Vagina (tissue), 2 donors: ENCODE measurements at regions not wholly inside any gene's neighbourhood (a gene's known extent, or its start where the extent isn't known, plus 50 kb on each side); places are given as distances from the start of the nearest gene placed in this dataset.

Experiments used
- DNase-seq, 2 donors: peaks; one replicate each; pipeline ENCODE4 v3.0.0-alpha.2; 2017; ENCODE audit errors: extremely low spot score in 2 of 2
- H3K27ac ChIP-seq: fragments of 200-600 bp; sonication (generic); one replicate; pipeline ENCODE4 v1.5.1; 2019
- H3K27me3 ChIP-seq: fragments of 200-600 bp; sonication (generic); one replicate; pipeline ENCODE4 v1.5.1; 2019
- H3K36me3 ChIP-seq, 2 donors: fragments of 200-600 bp; sonication (generic); one replicate each; pipeline ENCODE4 v1.5.1; 2017 to 2019
- H3K4me1 ChIP-seq: fragments of 200-600 bp; sonication (generic); one replicate; pipeline ENCODE4 v1.5.1; 2019
- H3K4me3 ChIP-seq, 2 donors: fragments of 200-600 bp; sonication (generic); 1 replicate in 1 of 2; 2 replicates in 1 of 2; pipeline ENCODE4 v1.5.1; 2016 to 2019
- H3K9me3 ChIP-seq: fragments of 200-600 bp; sonication (generic); one replicate; pipeline ENCODE4 v1.5.1; 2019
- CTCF ChIP-seq, 3 experiments: fragments of 450-650 bp in 2 of 3; fragments of 200-600 bp in 1 of 3; sonication (generic) in 1 of 3; IDR thresholded peaks; one replicate each; pipeline ENCODE4 v1.5.1; 2017 to 2019; ENCODE audit warnings: antibody characterized with exemption in 3 of 3, mild to moderate bottlenecking in 2 of 3, moderate library complexity in 2 of 3
- POLR2A ChIP-seq, 2 donors: fragments of 450-650 bp; IDR thresholded peaks; one replicate each; pipeline ENCODE4 v1.6.1; 2017; ENCODE audit warnings: antibody characterized with exemption in 2 of 2, mild to moderate bottlenecking in 2 of 2, moderate library complexity in 2 of 2
- POLR2AphosphoS5 ChIP-seq, 2 donors: sonication (generic); formaldehyde crosslinking; IDR thresholded peaks; one replicate each; pipeline ENCODE4 v1.9.0; 2017; ENCODE audit warnings: antibody characterized with exemption in 2 of 2, mild to moderate bottlenecking in 2 of 2, low read depth in 1 of 2; ENCODE audit not compliant: insufficient read depth in 1 of 2
- intact Hi-C: fragments of 100-400 bp; cut with DNase I; formaldehyde crosslinking; loops from one replicate; pipeline ENCODE4 v1.15.1; 2023

GRCh38 chr7:57348646-57349269 lies 101.2 kb upstream of the ZNF716 start:
- TF ChIP-seq POLR2AphosphoS5 (IDR thresholded peaks at IDR 0.05; ENCODE audit: insufficient read depth in 1 of 2, low read depth in 1 of 2) (no peak), POLR2A (IDR thresholded peaks at IDR 0.05) (no peak), CTCF (IDR thresholded peaks at IDR 0.05) (no peak)
- Histone ChIP-seq H3K9me3 (no peaks in the 10 kb centered on the region), H3K36me3 (no peaks in the 10 kb centered on the region), H3K27me3 (no peaks in the 10 kb centered on the region), H3K27ac (no peak overlapping the region), H3K4me1 (no peaks in the 10 kb centered on the region), H3K4me3 (no peak overlapping the region)
- intact Hi-C loops, result loop anchor here (10.0 kb wide), 1 partner anchor 84 kb away; no protein-coding TSS in a partner anchor
- DNase-seq, result no peak

- Histone ChIP-seq H3K9me3 (no peaks in the 10 kb centered on the region), H3K27me3 (no peaks in the 10 kb centered on the region), H3K4me1 (no peaks in the 10 kb centered on the region), H3K36me3 (no peaks in the 10 kb centered on the region), H3K4me3 (no peak overlapping the region), H3K27ac (no peak overlapping the region)
- DNase-seq, result no peak
- intact Hi-C loops, result no loop called here
- TF ChIP-seq POLR2A (IDR thresholded peaks at IDR 0.05) (no peak), POLR2AphosphoS5 (IDR thresholded peaks at IDR 0.05; ENCODE audit: insufficient read depth in 1 of 2, low read depth in 1 of 2) (no peak), CTCF (IDR thresholded peaks at IDR 0.05) (no peak)
These were observed 95.8 kb upstream of the ZNF716 start for GRCh38 chr7:57354195-57354594.

- Histone ChIP-seq H3K4me1 (no peaks in the 10 kb centered on the region), H3K27ac (no peak overlapping the region), H3K27me3 (no peaks in the 10 kb centered on the region), H3K4me3 (no peak overlapping the region), H3K9me3 (no peaks in the 10 kb centered on the region), H3K36me3 (no peaks in the 10 kb centered on the region)
- no peak for DNase-seq
- TF ChIP-seq POLR2A (IDR thresholded peaks at IDR 0.05) (no peak), CTCF (IDR thresholded peaks at IDR 0.05) (no peak)
- intact Hi-C loops, result no loop called here
These were observed 95.2 kb upstream of the ZNF716 start for GRCh38 chr7:57354679-57355338.

GRCh38 chr7:57361406-57361805 lies 88.6 kb upstream of the ZNF716 start:
- Histone ChIP-seq H3K36me3 (no peaks in the 10 kb centered on the region), H3K27me3 (no peaks in the 10 kb centered on the region), H3K27ac (no peak overlapping the region), H3K4me1 (no peaks in the 10 kb centered on the region), H3K9me3 (no peaks in the 10 kb centered on the region), H3K4me3 (no peak overlapping the region)
- no peak for DNase-seq
- TF ChIP-seq POLR2A (IDR thresholded peaks at IDR 0.05) (no peak), POLR2AphosphoS5 (IDR thresholded peaks at IDR 0.05; ENCODE audit: insufficient read depth in 1 of 2, low read depth in 1 of 2) (no peak), CTCF (IDR thresholded peaks at IDR 0.05) (no peak)
- intact Hi-C loops, result no loop called here

GRCh38 chr7:57362868-57363267 lies 87.1 kb upstream of the ZNF716 start:
- H3K36me3 ChIP-seq, result no peaks in the 10 kb centered on the region
- H3K4me3 ChIP-seq, result no peak overlapping the region
- no peaks in the 10 kb centered on the region for H3K4me1 ChIP-seq
- DNase-seq, result no peak
- H3K27ac ChIP-seq, result no peak overlapping the region
- intact Hi-C loops, result no loop called here
- H3K9me3 ChIP-seq, result no peaks in the 10 kb centered on the region
- no peaks in the 10 kb centered on the region for H3K27me3 ChIP-seq
- TF ChIP-seq CTCF (IDR thresholded peaks at IDR 0.05) (no peak), POLR2A (IDR thresholded peaks at IDR 0.05) (no peak), POLR2AphosphoS5 (IDR thresholded peaks at IDR 0.05; ENCODE audit: insufficient read depth in 1 of 2, low read depth in 1 of 2) (no peak)
